Hindlimb muscle (tissue), 1 donor: ENCODE measurements at regions not wholly inside any gene's neighbourhood (a gene's known extent, or its start where the extent isn't known, plus 50 kb on each side); places are given as distances from the start of the nearest gene placed in this dataset.
"Not testable (repeated sequence)": the region's sequence is repeated elsewhere in the genome, so short reads cannot be mapped to it uniquely, and the experiment has no call there.

Experiments used
- DNase-seq: peaks from one replicate; pipeline ENCODE4 v3.0.0-alpha.2; 2013

DNA sequence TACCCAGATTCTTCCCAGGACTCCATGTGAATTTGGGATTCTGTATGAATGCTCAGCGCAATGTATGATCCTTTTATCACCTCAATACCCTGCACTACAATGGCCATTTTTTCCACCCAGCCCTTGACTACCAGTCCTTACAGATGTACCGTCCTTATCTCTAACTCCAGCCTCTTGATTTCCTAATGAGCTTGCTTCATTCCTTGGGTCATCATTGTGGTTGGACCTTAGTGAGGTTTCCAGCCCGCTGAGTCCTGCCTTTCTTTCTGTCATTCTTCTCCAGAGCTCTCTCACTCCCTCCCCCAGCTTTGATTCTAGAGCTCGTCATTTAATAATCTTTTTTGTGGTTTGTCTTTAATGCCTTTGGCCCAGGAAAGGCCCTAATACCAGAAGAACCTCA lies 438.5 kb downstream of the ZNF536 start:
- DNase-seq: no peak

DNA sequence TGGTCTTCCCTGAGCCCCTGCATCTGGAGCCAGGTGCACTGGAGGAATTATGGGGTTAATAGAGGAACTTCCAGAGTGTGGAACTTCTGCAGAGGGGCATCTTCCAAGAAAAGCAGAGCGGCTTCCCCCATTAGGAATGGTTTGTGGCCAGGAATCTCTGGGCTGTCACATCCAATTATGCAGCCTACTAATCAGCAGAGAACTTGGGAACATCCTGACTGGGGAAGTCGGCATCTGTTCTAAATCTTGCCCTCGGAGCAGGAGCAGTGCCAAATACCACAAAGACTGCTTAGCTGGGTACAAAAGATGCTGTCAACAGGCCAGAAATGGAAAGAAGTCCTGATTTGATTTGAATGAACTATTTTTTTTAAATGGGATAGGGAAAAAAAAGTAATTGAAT lies 435.1 kb downstream of the ZNF536 start:
- DNase-seq: no peak

DNA sequence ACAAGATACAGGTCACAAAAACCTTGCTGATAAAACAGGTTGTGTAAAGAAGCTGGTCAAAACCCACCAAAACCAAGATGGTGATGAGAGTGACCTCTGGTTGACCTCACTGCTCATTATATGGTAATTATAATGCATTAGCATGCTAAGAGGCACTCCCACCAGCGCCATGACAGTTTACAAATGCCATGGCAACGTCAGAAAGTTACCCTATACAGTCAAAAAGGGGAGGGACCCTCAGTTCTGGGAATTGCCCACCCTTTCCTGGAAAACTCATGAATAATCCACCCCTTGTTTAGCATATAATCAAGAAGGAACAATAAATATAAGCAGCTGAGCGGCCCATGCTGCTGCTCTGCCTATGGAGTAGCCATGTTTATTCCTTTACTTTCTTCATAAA lies 434.1 kb downstream of the ZNF536 start:
- no peak for DNase-seq

DNA sequence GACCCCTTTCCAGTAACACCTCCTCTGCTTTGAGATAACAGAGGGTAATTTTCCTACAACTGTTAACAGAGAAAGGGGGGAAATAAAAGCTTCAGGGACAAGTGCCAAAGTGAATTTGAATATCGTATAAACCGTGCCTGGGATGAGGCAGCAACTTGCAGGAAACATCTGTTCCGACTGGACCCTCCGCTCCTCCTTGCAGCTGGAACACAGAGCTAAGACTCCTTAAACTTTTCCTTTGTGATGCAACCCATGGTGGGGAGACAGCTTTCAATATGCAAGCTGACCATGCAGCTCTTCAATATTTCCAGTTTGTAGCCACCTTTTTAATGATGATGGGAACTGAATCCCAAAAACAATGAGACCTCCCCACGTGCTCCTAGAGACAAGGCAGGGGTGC lies 432.6 kb downstream of the ZNF536 start:
- peak; percentile 34 for DNase-seq

DNA sequence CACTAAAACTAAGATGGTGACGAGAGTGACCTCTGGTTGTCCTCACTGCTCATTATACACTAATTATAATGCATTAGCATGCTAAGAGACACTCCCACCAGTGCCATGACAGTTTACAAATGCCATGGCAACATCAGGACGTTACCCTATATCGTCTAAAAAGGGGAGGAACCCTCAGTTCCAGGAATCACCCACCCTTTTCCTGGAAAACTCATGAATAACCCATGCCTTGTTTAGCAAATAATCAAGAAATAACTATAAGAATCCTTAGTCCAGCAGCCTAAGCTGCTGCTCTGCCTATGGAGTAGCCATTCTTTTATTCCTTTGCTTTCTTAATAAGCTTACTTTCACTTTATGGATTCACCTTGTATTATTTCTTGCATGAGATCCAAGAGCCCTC lies 432.1 kb downstream of the ZNF536 start:
- DNase-seq: not testable (repeated sequence)

DNA sequence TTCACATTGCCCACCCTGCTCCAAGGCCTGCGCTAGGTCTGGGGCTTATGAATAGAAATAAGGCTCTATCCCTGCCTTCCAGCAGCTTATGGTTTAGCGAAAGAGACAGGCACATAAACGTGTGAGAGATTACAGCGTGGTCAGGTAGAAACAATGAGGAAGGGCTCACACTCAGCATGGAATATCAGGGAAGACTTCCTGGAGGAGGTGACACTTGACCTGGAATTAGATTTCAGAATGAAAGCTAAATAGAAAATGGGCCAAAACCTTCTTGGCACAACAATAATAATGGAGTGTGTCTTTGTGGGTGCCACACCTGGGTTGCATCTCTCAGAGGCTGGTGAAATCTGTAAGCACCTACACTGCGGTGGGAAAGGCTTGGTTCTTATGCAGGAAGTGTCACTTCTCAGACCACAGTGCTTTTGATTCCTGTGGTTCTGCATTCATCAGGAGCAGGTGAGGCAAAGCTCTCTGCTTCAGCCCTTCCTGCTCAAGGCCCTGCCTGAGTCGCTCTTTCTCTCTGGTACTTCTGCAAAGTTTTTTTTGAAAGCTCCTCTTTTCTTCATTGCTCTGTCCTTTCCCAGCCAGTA lies 430.3 kb downstream of the ZNF536 start:
- no peak for DNase-seq

DNA sequence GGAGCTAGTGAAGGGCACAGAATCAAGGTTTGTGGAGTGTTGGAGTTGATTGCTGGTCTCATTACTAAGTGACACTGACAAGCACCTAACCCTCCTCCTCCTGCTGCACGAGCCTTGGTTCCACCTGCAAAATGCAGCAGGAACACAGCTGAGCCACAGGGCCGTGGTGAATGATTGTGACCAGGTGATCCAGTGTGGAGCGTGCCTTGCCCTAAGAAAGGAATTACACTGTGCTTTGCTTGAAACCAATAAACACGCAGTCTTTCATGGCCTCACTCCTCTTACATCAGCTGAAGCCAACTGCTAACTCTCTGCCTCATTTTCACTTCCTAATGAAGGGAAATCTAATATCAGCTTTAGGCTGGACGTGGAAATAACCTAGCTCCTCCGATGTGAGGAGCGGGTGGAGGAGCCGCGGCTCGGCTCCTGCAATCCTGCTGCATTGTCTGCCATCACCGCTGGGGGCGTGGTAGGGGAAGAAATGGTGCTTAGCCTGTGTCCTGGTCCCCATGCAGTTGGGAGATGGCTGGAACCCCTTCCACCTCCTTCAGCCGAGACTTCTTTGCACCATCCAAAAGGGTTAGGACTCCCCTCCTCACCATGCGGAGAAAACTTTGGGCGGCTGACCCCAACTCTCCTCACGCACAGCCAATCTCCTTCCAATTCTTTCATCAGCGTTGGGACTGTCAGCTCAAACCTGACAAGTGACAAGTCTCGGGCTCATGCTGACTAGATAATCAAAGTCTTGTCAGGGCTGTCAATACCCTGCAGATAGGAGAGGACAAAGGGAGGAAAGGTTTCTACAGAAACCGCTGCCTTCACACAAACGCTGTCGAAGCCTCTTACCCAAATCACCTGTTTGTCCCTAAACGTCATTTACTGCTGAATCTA lies 427.9 kb downstream of the ZNF536 start:
- no peak for DNase-seq

DNA sequence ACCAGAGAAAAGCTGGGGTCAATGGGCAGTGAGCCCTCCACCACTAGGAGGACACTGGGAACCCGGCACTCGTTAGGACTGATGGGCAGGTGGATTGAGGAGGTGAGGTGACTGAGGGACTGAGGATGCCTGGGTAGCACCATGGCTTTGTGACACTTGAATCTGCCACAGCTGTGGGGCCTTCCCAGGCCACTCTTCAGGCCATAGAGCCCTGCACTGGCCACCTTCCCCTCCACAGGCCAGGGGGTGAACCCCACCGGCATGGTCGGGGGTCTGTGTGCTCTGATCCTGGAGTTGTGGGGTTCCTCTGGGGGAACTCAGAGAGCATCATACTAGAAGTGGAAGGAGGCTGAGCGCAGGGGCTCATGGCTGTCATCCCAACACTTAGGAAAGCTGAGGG lies 423.5 kb downstream of the ZNF536 start:
- no peak for DNase-seq

DNA sequence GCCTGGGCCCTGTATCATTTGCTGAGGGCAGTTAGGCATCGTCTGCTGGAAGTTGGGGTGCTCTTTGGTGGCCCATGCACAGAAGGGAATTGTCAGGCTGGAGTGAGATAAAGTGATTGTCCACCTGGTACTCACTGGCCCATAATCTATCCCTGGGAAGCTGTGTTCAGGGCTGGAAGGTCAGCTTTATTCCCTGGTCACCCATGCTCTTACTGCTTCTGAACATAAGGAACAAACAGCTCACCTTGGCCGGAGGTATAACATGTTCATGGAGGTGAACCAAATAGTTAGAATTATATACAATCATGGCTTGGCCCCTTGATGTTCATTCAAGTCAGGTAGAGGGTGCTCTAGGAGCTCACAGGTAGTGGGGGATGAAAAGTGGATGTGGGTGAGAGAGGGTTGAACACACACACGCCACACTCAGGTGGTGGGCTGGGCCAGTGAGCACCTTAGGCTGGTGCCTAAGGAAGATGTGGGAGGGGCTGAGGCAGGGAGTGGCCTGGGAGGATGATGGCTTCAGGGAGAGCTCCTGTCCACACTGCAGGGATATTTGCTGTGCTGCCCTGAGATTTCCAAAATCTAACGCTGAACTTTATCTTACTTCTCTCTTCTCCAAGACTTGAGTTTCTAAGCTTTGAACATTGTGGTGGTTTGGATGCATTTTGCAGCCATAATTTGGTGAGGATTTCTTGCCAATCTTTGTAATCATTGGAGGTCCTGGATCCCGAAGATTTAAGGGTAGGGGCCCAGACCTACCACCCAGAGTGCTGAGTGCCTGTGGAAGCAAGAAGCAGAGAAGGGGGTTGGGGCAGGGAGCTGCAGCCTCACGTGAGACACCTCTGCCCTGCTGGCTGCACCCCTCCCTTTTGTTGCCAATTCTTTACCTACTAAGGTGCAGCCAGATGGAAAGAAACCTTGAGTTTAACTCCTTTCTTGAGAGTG lies 420.6 kb downstream of the ZNF536 start:
- DNase-seq: no peak

DNA sequence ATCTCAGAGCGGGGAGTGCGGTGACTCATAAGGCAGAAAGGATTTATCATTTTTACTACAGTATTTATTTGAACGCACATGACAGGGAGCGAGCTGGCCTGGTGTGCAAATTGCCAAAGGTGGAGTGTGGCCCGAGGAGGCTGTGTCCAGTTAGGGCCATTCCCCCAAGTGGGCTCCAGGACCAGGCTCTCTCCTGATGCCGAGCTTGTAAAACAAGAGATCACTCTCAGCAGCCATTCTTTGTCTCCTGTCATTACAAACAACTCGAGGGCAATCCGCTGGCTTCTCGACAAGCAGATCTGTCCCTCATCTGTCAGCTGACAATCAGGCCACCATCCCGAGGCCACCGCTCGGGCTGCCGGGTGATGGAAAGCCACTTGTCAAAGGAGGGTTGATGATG lies 418.9 kb downstream of the ZNF536 start:
- DNase-seq: no peak

DNA sequence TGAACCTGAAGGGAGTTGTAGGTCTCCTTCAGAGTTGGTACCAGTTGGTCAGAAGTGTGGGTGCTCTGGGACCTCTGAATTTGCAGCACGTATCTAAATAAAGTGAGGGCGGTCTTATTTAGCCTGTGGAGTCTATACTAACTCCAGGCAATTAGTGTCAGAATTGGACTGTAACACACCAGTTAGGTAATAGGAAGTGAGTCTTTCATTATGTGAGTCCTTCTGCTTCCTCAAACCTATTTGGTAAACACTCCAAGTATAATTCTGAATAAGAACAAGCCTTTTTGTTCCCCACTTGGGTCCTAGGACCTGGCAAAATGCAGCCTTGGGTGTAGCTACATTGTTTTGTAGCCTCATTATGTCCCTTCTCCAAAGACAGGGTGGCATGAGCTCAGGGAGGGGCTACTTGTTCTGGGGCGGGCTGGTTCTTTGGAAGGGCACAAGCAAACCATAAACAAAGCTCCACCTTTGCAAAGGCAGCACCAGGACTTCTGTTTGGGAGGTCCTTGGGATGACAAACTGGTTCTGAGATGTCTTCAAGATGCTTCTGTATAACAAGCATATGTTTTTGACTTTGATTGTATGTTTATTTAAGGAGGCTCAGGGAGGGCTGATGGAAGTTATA lies 418.0 kb downstream of the ZNF536 start:
- DNase-seq: no peak

DNA sequence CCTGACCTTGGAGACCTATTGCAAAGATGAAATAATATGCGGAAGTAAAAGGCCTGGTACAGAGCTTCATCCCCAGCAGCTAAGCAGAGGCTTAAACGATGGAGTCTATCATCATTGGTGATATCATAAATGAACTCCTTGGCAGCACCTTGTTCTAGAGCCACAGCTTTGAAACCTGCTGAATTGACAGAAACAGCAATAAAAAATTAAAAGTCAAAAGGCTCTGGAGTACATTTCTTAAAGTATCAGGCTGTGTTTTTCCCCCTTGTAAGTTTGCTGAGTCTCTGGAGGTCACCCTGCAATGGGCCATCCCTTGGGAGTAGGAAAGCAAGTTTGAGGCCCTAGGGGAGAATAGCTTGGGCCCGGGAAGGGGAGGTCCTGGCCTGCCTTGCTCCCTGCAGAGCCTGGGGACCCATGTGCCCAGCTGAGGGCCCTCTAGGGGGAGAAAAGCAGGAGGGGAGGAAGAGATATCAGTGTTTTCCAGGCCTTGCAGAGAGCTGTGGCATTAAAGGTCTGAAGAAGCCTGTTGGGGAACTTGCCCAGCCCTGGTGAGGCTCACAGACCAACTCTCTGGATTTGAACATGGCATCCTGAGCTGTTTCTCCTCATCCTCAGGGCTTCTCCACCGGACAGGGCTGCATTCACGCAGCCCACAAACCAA lies 416.1 kb downstream of the ZNF536 start:
- no peak for DNase-seq

DNA sequence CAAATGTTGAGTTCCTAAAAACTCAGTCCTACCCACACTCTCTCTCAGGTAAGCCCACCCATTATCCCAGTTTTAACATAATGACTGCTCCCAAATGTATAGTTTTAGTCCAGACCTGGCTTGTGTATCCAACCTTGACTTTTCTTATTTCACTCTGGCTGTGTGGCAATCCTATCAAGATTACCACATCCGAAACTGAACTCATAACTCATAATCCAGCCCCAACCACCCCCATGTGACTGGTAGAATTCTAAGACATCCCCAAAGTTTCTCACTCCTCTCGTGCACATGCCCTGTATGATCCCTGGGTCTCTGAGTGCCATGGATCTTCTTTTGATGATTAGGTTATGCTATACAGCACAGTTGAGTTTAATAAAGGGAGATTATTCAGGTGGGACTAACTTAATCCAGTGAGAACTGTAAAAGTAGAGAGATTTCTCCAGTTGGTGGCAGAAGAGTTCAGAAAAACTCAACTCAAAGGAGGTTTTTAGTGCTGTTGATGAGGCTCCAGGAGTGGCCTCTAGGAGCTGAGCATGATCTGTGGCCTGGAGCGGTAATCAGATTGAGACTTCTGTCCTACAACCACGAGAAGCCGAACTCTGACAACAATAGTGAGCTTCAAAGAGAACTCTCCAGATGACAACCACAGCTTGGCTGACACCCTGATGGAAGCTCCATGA lies 413.4 kb downstream of the ZNF536 start:
- no peak for DNase-seq

DNA sequence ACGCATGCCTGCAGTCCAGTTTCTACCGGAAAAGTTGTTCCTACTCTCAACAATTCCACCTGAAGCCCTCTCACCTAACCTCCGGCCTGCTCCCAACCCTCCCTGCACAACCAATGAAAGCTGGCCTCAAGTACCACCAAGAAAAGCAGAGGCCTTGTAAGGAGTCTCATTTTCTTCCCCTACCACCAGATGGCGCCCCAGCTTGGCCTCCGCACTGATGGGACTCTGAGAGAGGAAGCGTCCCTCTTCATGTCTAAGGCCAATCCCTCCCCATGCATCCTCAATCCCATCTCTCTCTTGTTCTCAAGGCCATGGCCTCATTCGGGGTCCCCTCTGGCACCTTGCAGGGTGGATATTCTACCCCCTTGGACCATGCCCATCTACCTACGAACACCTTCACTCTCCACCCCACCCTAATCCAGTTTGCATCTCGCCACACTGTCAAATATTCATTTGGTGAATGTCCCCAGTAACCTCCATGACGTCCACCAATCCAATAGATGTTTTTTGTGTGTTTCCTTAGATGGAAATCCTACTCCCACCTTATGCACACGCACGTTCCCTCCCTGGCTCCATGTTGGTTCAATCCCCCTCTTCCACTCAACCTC lies 412.8 kb downstream of the ZNF536 start:
- DNase-seq: no peak

DNA sequence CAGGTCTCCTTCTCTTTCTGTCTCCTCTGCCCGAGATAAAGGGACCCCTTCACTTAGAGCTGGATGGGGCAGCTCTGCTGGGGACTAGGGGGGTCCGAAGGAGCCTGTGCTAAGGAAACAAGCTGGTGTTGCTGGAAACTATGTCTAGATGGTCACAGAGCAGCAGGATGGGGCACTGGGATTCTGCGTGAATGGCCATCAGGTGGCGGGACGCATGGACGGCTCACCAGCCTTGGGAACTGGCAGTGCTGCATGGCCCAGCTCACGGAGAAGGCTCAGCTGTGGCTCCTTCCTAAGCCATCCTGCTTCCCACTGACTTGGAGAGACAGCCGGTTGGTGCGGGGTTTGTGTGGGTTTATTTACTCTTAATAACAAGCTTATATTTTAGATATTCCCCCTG lies 411.8 kb downstream of the ZNF536 start:
- no peak for DNase-seq

DNA sequence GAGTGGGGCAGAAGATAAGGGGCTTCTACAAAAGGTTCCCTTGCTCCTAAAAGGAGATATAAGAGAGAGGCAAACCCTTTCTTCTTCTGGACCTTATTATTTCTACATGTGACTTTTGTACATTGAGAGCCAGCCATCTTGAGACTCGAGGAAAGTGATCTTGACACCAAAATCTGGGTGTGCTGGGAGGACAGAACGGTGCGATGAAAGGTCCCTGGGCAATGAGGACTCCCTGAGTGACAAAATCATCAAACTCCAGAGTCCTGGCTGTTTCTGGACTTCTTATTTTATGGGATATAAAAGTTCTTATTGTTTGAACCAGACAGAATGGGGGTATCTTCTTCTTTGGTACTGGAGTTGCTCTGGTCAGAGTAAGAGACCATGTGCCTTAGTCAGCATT lies 411.0 kb downstream of the ZNF536 start:
- no peak for DNase-seq

DNA sequence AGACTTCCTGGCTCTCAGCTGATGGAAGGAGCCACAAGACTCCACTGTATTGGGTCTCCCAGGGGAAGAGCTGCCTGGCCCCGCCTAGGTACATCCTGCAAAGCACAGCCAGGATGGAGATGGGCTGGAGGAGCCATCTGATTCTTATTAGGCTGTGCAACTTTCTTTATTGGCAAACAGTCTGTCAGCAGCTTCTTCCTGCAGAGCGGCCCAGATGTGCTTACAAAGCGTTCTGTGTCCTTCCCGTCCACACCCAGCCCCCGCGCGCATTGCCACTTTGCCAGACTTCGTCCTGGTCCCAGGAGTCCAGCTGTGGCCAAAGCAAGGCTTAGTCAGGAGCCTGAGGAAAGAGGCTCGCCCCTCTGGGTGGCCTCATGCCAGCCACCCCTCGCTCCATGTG lies 409.3 kb downstream of the ZNF536 start:
- peak; percentile 19 for DNase-seq

DNA sequence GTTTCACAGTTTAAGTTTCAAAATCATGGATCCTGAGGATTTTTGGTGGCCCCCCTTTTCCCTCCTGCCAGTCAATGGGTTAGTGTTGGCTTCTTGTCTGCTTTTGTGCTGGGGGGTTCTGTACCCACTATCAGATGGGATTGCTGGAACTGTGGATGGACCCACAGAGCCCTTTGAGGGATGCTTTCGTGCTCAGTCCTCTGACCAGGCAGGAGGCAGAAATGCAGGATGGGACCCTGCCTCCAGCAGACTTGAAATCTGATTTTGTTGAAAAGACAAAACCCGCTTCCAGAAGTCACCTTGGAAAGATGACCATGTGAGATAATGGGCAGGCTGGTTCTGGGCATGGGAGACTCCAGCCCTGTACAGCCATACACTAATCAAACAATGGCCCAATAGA lies 408.9 kb downstream of the ZNF536 start:
- DNase-seq: no peak

DNA sequence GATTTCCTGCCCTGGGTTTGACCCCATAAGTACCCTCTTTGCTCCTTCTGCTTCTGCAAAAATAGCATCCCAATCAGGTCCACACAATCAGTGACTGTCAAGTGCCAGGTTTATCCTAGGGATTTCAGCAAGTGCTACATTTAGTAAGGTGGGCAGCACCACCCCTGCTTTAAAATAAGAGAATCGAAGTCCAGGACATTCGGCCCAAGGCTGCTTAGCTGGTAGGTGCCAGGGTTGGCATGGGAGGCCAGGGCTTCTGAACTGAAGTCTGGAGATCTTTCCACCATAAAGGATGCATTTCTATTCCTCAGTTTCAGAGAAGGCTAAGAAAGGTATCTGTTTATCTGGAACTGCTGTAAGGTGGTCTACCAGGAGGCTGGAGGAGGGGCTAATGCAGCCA lies 408.3 kb downstream of the ZNF536 start:
- DNase-seq: no peak

DNA sequence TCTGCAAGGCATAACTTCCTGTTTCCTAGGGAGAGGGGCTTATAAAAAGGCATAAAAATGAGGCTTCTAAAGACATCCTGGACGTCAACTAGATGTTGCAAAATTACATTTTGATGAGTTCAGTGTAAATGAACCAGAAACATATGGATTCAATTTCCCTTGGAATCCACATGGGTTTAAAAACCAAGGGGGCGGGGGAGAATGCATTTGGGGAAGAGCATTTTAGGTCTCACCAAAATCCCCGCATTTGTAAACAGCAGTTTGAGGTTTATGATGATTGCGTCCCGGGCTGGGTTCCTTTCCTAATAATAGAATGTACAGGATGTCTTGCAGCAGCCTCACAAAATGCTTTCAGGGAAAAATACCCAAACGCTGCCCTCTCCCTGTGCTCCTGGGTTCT lies 407.8 kb downstream of the ZNF536 start:
- DNase-seq: peak; percentile 41
